ENCODE measurements at regions not wholly inside any gene's neighbourhood (a gene's known extent, or its start where the extent isn't known, plus 50 kb on each side); places are given as distances from the start of the nearest gene placed in this dataset.

- no peak overlapping the region for H3K27ac Mint-ChIP-seq (ENCODE audit: unreplicated experiment)
- H3K36me3 Mint-ChIP-seq (ENCODE audit: low read depth, unreplicated experiment) = no peaks in the 10 kb centered on the region
- Histone ChIP-seq H3K9ac (ENCODE audit: low read length) (no peak overlapping the region), H3K27me3 (ENCODE audit: insufficient read depth, low read length) (peaks cover 3% of the 10 kb centered on the region), H3K36me3 (ENCODE audit: insufficient read depth, low read length) (no peaks in the 10 kb centered on the region), H3K9me3 (ENCODE audit: insufficient read depth, low read depth, low read length) (peaks cover 6% of the 10 kb centered on the region), H3K4me2 (ENCODE audit: low read length) (no peak overlapping the region), H3K27ac (ENCODE audit: low read depth, low read length) (no peak overlapping the region), H3K4me1 (ENCODE audit: insufficient read depth, low read length) (no peaks in the 10 kb centered on the region), H2AFZ (ENCODE audit: low read depth, low read length) (no peak overlapping the region), H4K20me1 (ENCODE audit: insufficient read depth, low read length) (no peaks in the 10 kb centered on the region), H3K79me2 (ENCODE audit: insufficient read depth, low read length) (no peaks in the 10 kb centered on the region), H3K4me3 (ENCODE audit: insufficient read depth, low read depth, low read length) (no peak overlapping the region)
- DNase-seq (ENCODE audit: low read depth) (peak; percentile 14), FAIRE-seq (no peak)
- TF ChIP-seq EZH2 (IDR thresholded peaks at IDR 0.05; ENCODE audit: insufficient read depth, low read length) = no peak
- TF ChIP-seq, protein P1, sequence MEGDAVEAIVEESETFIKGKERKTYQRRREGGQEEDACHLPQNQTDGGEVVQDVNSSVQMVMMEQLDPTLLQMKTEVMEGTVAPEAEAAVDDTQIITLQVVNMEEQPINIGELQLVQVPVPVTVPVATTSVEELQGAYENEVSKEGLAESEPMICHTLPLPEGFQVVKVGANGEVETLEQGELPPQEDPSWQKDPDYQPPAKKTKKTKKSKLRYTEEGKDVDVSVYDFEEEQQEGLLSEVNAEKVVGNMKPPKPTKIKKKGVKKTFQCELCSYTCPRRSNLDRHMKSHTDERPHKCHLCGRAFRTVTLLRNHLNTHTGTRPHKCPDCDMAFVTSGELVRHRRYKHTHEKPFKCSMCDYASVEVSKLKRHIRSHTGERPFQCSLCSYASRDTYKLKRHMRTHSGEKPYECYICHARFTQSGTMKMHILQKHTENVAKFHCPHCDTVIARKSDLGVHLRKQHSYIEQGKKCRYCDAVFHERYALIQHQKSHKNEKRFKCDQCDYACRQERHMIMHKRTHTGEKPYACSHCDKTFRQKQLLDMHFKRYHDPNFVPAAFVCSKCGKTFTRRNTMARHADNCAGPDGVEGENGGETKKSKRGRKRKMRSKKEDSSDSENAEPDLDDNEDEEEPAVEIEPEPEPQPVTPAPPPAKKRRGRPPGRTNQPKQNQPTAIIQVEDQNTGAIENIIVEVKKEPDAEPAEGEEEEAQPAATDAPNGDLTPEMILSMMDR (IDR thresholded peaks at IDR 0.05; ENCODE audit: insufficient read depth, low read depth, low read length) = no peak
- H3K4me1 Mint-ChIP-seq (ENCODE audit: low read depth, unreplicated experiment) = no peaks in the 10 kb centered on the region
- H3K4me3 Mint-ChIP-seq (ENCODE audit: unreplicated experiment) = no peak overlapping the region
- peaks cover 9% of the 10 kb centered on the region for H3K9me3 Mint-ChIP-seq (ENCODE audit: unreplicated experiment)
- H3K27me3 Mint-ChIP-seq (ENCODE audit: low read depth, unreplicated experiment) = peaks cover 4% of the 10 kb centered on the region
These were observed 199.6 kb upstream of the ZBED5 start for GRCh38 chr11:11057472-11057854.

GRCh38 chr11:11056749-11057471, 199.1 kb upstream of the ZBED5 start:
- H3K9me3 ChIP-seq (ENCODE audit: insufficient read depth, low read depth, low read length) = peaks cover 6% of the 10 kb centered on the region
- FAIRE-seq = no peak
- no peaks in the 10 kb centered on the region for H3K36me3 ChIP-seq (ENCODE audit: insufficient read depth, low read length)

More at GRCh38 chr11:11056749-11057471, 199.1 kb upstream of the ZBED5 start:
- Mint-ChIP-seq H3K4me1 (ENCODE audit: low read depth, unreplicated experiment) (no peaks in the 10 kb centered on the region), H3K27me3 (ENCODE audit: low read depth, unreplicated experiment) (peaks cover 4% of the 10 kb centered on the region), H3K4me3 (ENCODE audit: unreplicated experiment) (no peak overlapping the region), H3K27ac (ENCODE audit: unreplicated experiment) (no peak overlapping the region), H3K36me3 (ENCODE audit: low read depth, unreplicated experiment) (no peaks in the 10 kb centered on the region), H3K9me3 (ENCODE audit: unreplicated experiment) (peaks cover 9% of the 10 kb centered on the region)
- Histone ChIP-seq H4K20me1 (ENCODE audit: insufficient read depth, low read length) (no peaks in the 10 kb centered on the region), H3K27ac (ENCODE audit: low read depth, low read length) (no peak overlapping the region), H3K4me3 (ENCODE audit: insufficient read depth, low read depth, low read length) (no peak overlapping the region), H3K27me3 (ENCODE audit: insufficient read depth, low read length) (peaks cover 3% of the 10 kb centered on the region), H3K79me2 (ENCODE audit: insufficient read depth, low read length) (no peaks in the 10 kb centered on the region), H3K4me1 (ENCODE audit: insufficient read depth, low read length) (no peaks in the 10 kb centered on the region), H3K9ac (ENCODE audit: low read length) (no peak overlapping the region), H2AFZ (ENCODE audit: low read depth, low read length) (no peak overlapping the region), H3K4me2 (ENCODE audit: low read length) (no peak overlapping the region)
- DNase-seq (ENCODE audit: low read depth) = no peak
- no peak for TF ChIP-seq EZH2 (IDR thresholded peaks at IDR 0.05; ENCODE audit: insufficient read depth, low read length)
- TF ChIP-seq, protein P1 (IDR thresholded peaks at IDR 0.05; ENCODE audit: insufficient read depth, low read depth, low read length) = no peak
